SK-N-SH (cell line): ENCODE measurements at regions not wholly inside any gene's neighbourhood (a gene's known extent, or its start where the extent isn't known, plus 50 kb on each side); places are given as distances from the start of the nearest gene placed in this dataset.

Experiments used
- CTCF ChIA-PET: fragments of 300-600, 350-600 bp; formaldehyde crosslinking; extraction: SDS; loops from one replicate; lab custom pipeline; 2021; lab: Yijun Ruan, JAX
- POLR2A ChIA-PET: fragments of 350-600 bp; sonication (Branson Sonifier 250); formaldehyde crosslinking; extraction: SDS; loops from one replicate; lab custom pipeline; 2020; ENCODE audit warnings: antibody characterized with exemption, inconsistent platforms; lab: Yijun Ruan, JAX
- DNase-seq: peaks from one replicate; pipeline ENCODE4 v3.0.0; 2012
- H2AFZ ChIP-seq: fragments of 200-600 bp; sonication (generic); 2 replicates; pipeline ENCODE4 v1.8.1; 2016; ENCODE audit warnings: antibody characterized with exemption, mild to moderate bottlenecking, low read depth
- H3F3A ChIP-seq: fragments of 200-600 bp; sonication (generic); replicated peaks from 2 replicates; pipeline ENCODE3; 2016; ENCODE audit warnings: antibody characterized with exemption, mild to moderate bottlenecking; ENCODE audit not compliant: insufficient read depth
- H3K27ac ChIP-seq, 2 experiments: fragments of 200-500 bp in 1 of 2; fragments of 200-600 bp in 1 of 2; sonication (Bioruptor generic) in 1 of 2; sonication (generic), shearing (Covaris generic) in 1 of 2; 2 replicates each; pipeline versions ENCODE4 v1.5.1 to v1.6.1; 2014 to 2016; ENCODE audit warnings: low read depth in 2 of 2, inconsistent platforms in 1 of 2, low read length in 1 of 2, mild to moderate bottlenecking in 1 of 2, mixed read lengths in 1 of 2
- H3K27me3 ChIP-seq: fragments of 200-600 bp; sonication (generic), shearing (Covaris generic); 2 replicates; pipeline ENCODE4 v1.6.1; 2016; ENCODE audit warnings: mixed run types; ENCODE audit not compliant: insufficient read depth
- H3K36me3 ChIP-seq, 2 experiments: fragments of 200-500 bp in 1 of 2; fragments of 200-600 bp in 1 of 2; sonication (Bioruptor generic) in 1 of 2; sonication (generic) in 1 of 2; replicated peaks in 1 of 2; 2 replicates each; pipeline versions ENCODE3 to v1.5.1; 2014 to 2016; ENCODE audit warnings: low read length in 1 of 2, mild to moderate bottlenecking in 1 of 2; ENCODE audit not compliant: insufficient read depth in 2 of 2, control insufficient read depth in 1 of 2
- H3K4me1 ChIP-seq, 2 experiments: fragments of 200-500 bp in 1 of 2; fragments of 200-600 bp in 1 of 2; sonication (Bioruptor generic) in 1 of 2; sonication (generic), shearing (Covaris generic) in 1 of 2; 2 replicates each; pipeline versions ENCODE4 v1.5.1 to v1.6.1; 2014 to 2016; ENCODE audit warnings: low read depth in 1 of 2, low read length in 1 of 2, mixed run types in 1 of 2; ENCODE audit not compliant: insufficient read depth in 2 of 2, control insufficient read depth in 1 of 2
- H3K4me2 ChIP-seq: fragments of 200-600 bp; sonication (generic), shearing (Covaris generic); 2 replicates; pipeline ENCODE4 v1.6.1; 2017; ENCODE audit warnings: mixed run types
- H3K4me3 ChIP-seq, 2 experiments: fragments of 200-500 bp in 1 of 2; fragments of 200-600 bp in 1 of 2; sonication (Bioruptor generic) in 1 of 2; sonication (generic), shearing (Covaris generic) in 1 of 2; 2 replicates each; pipeline versions ENCODE4 v1.5.1 to v1.8.1; 2014 to 2016; ENCODE audit warnings: low read depth in 2 of 2, inconsistent platforms in 1 of 2, low read length in 1 of 2, mild to moderate bottlenecking in 1 of 2, mixed read lengths in 1 of 2, moderate library complexity in 1 of 2
- H3K79me2 ChIP-seq: fragments of 200-600 bp; sonication (generic); 2 replicates; pipeline ENCODE4 v1.8.1; 2017; ENCODE audit warnings: mild to moderate bottlenecking; ENCODE audit not compliant: insufficient read depth
- H3K9ac ChIP-seq: fragments of 200-600 bp; sonication (generic); 2 replicates; pipeline ENCODE4 v1.6.1; 2017; ENCODE audit warnings: mixed run types
- H3K9me2 ChIP-seq: fragments of 200-600 bp; sonication (generic); 2 replicates; pipeline ENCODE4 v1.6.1; 2017; ENCODE audit warnings: mixed run types
- H3K9me3 ChIP-seq: fragments of 200-600 bp; sonication (generic); 2 replicates; pipeline ENCODE4 v1.6.1; 2017; ENCODE audit warnings: mixed run types, mild to moderate bottlenecking, moderate library complexity
- H4K20me1 ChIP-seq: fragments of 200-600 bp; sonication (generic); 2 replicates; pipeline ENCODE4 v1.6.1; 2017; ENCODE audit warnings: mild to moderate bottlenecking, mixed run types; ENCODE audit not compliant: insufficient read depth
- CHD2 ChIP-seq: fragments of 150-350 bp; IDR thresholded peaks from 2 replicates; pipeline ENCODE4 v1.6.1; 2018; ENCODE audit warnings: low read length; ENCODE audit not compliant: partially characterized antibody
- ELF1 ChIP-seq: IDR thresholded peaks from 2 replicates; pipeline ENCODE4 v1.4.0; 2012
- EZH2phosphoT487 ChIP-seq: fragments of 200-600 bp; sonication (generic); IDR thresholded peaks from 2 replicates; pipeline ENCODE4 v1.6.1; 2017; ENCODE audit warnings: low read depth, mixed run types, mild to moderate bottlenecking, antibody characterized with exemption, moderate library complexity, borderline replicate concordance
- FOSL2 ChIP-seq: IDR thresholded peaks from 2 replicates; pipeline ENCODE4 v1.4.0; 2012; ENCODE audit warnings: low read depth, mild to moderate bottlenecking, moderate library complexity, borderline replicate concordance
- FOXM1 ChIP-seq: IDR thresholded peaks from 2 replicates; pipeline ENCODE4 v1.4.0; 2012; ENCODE audit warnings: low read depth, mild to moderate bottlenecking
- GATA2 ChIP-seq: sonication (generic); formaldehyde crosslinking; IDR thresholded peaks from 2 replicates; pipeline ENCODE4 v1.5.0; 2020; ENCODE audit warnings: mild to moderate bottlenecking, missing genetic modification reagents
- POLR2AphosphoS5 ChIP-seq: IDR thresholded peaks from 2 replicates; pipeline ENCODE4 v1.6.1; 2012; ENCODE audit warnings: low read depth, low read length
- RCOR1 ChIP-seq: fragments of 150-350 bp; IDR thresholded peaks from 2 replicates; pipeline ENCODE4 v1.6.1; 2017; ENCODE audit warnings: antibody characterized with exemption, low read length
- RFX5 ChIP-seq: IDR thresholded peaks from 2 replicates; pipeline ENCODE4 v1.6.1; 2012; ENCODE audit warnings: mild to moderate bottlenecking, improper control_type of control experiment, low read length
- TAF1 ChIP-seq: IDR thresholded peaks from 2 replicates; pipeline ENCODE4 v1.6.1; 2012; ENCODE audit warnings: low read depth, mild to moderate bottlenecking, low read length, moderate library complexity, borderline replicate concordance
- TEAD4 ChIP-seq: IDR thresholded peaks from 2 replicates; pipeline ENCODE4 v1.4.0; 2012; ENCODE audit warnings: mild to moderate bottlenecking, borderline replicate concordance; ENCODE audit not compliant: insufficient read depth
- WGBS: methylation state at CpG from one replicate; pipeline ENCODE4 v1.1.6; 2017; ENCODE audit warnings: low lambda C conversion rate; 5-methylcytosine and 5-hydroxymethylcytosine counted together
- TF ChIP-seq, protein P1 (sequence below): IDR thresholded peaks from 2 replicates; pipeline ENCODE4 v1.4.0; 2012; ENCODE audit warnings: low read depth
- TF ChIP-seq, protein P2 (sequence below): IDR thresholded peaks from 2 replicates; pipeline ENCODE4 v1.6.1; 2012; ENCODE audit warnings: mild to moderate bottlenecking, low read depth, low read length, moderate library complexity
- TF ChIP-seq, protein P3 (sequence below): IDR thresholded peaks from 2 replicates; pipeline ENCODE4; 2012
- TF ChIP-seq, protein P4 (sequence below): fragments of 150-350 bp; IDR thresholded peaks from 2 replicates; pipeline ENCODE4 v1.6.1; 2016; ENCODE audit warnings: mild to moderate bottlenecking, low read depth, low read length
- TF ChIP-seq, protein P5 (sequence below): fragments of 150-350 bp; IDR thresholded peaks from 2 replicates; pipeline ENCODE4 v1.6.1; 2017; ENCODE audit warnings: antibody characterized with exemption, low read length, low read depth, borderline replicate concordance

DNA sequence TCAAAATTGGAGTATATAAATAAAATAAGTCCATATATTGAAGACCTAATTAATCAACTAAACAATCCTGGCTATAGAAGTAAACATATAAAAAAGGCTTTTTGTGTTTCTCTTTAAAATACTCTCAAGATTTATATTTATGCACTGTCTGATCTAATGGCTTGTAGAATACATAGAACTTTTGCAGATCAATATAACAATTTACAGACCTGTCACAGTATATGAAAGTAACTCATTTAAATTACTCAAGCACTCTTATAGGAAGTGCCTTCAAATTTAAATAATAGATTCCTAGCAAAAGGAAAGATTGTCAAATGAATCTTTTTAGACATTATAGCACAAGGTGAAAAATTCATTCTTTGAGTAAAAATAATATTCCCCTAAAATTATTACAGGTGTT is 615.8 kb upstream of the RGS18 start:
- Histone ChIP-seq H3F3A (no peaks in the 10 kb centered on the region), H3K9me3 (no peaks in the 10 kb centered on the region), H3K4me2 (no peak overlapping the region), H3K9me2 (no peaks in the 10 kb centered on the region), H4K20me1 (no peaks in the 10 kb centered on the region), H3K27me3 (no peaks in the 10 kb centered on the region), H3K79me2 (no peaks in the 10 kb centered on the region), H3K9ac (no peak overlapping the region), H3K4me3 (no peak overlapping the region), H3K4me1 (no peaks in the 10 kb centered on the region), H3K36me3 (no peaks in the 10 kb centered on the region), H3K27ac (no peak overlapping the region), H2AFZ (no peak overlapping the region)
- TF ChIP-seq RCOR1 = no peak
- no peak for TF ChIP-seq EZH2phosphoT487
- TF ChIP-seq, protein P1, sequence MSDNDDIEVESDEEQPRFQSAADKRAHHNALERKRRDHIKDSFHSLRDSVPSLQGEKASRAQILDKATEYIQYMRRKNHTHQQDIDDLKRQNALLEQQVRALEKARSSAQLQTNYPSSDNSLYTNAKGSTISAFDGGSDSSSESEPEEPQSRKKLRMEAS = no peak
- TF ChIP-seq FOSL2 = no peak
- TF ChIP-seq, protein P2, sequence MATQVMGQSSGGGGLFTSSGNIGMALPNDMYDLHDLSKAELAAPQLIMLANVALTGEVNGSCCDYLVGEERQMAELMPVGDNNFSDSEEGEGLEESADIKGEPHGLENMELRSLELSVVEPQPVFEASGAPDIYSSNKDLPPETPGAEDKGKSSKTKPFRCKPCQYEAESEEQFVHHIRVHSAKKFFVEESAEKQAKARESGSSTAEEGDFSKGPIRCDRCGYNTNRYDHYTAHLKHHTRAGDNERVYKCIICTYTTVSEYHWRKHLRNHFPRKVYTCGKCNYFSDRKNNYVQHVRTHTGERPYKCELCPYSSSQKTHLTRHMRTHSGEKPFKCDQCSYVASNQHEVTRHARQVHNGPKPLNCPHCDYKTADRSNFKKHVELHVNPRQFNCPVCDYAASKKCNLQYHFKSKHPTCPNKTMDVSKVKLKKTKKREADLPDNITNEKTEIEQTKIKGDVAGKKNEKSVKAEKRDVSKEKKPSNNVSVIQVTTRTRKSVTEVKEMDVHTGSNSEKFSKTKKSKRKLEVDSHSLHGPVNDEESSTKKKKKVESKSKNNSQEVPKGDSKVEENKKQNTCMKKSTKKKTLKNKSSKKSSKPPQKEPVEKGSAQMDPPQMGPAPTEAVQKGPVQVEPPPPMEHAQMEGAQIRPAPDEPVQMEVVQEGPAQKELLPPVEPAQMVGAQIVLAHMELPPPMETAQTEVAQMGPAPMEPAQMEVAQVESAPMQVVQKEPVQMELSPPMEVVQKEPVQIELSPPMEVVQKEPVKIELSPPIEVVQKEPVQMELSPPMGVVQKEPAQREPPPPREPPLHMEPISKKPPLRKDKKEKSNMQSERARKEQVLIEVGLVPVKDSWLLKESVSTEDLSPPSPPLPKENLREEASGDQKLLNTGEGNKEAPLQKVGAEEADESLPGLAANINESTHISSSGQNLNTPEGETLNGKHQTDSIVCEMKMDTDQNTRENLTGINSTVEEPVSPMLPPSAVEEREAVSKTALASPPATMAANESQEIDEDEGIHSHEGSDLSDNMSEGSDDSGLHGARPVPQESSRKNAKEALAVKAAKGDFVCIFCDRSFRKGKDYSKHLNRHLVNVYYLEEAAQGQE = no peak
- TF ChIP-seq, protein P3, sequence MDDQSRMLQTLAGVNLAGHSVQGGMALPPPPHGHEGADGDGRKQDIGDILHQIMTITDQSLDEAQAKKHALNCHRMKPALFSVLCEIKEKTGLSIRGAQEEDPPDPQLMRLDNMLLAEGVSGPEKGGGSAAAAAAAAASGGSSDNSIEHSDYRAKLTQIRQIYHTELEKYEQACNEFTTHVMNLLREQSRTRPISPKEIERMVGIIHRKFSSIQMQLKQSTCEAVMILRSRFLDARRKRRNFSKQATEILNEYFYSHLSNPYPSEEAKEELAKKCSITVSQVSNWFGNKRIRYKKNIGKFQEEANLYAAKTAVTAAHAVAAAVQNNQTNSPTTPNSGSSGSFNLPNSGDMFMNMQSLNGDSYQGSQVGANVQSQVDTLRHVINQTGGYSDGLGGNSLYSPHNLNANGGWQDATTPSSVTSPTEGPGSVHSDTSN = no peak
- no peak for TF ChIP-seq FOXM1
- TF ChIP-seq TEAD4 = no peak
- no peak for TF ChIP-seq TAF1
- TF ChIP-seq ELF1 = no peak
- TF ChIP-seq CHD2 = no peak
- no peak for TF ChIP-seq RFX5
- CTCF ChIA-PET = no interaction called here
- no peak for DNase-seq
- POLR2A ChIA-PET = no interaction called here

DNA sequence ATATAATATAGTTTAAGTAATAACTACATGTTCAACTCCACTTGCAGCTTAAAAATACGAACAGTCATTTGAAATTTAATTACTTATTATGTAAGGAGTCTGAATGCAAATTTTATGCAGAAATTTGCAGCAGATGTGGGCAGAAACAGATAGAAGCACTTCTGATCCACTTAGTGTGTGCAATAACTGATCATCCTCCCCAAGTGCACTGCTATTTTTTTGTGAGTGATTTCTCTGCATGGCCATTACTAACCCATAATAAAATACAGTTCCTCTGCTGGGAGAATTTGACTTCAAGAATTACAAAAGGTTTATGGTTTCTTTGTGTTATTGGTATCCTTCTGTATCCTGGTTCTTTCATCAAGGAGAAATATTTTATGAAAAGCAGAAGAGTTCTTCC is 611.5 kb upstream of the RGS18 start:
- Histone ChIP-seq H3K9me3 (no peaks in the 10 kb centered on the region), H3K27me3 (no peaks in the 10 kb centered on the region), H3K36me3 (no peaks in the 10 kb centered on the region), H3K4me1 (no peaks in the 10 kb centered on the region), H2AFZ (no peak overlapping the region), H3F3A (no peaks in the 10 kb centered on the region), H3K27ac (no peak overlapping the region), H4K20me1 (no peaks in the 10 kb centered on the region), H3K4me3 (no peak overlapping the region), H3K9ac (no peak overlapping the region), H3K9me2 (0 out of 2 replicates have a peak, but pooled peaks cover 2% of the 10 kb centered on the region), H3K79me2 (no peaks in the 10 kb centered on the region), H3K4me2 (no peak overlapping the region)
- DNase-seq = no peak
- ChIA-PET POLR2A (no interaction called here), CTCF (no interaction called here)
- 2% methylated on average over 1 of the region's 1 CpG for WGBS
- TF ChIP-seq, protein P4, sequence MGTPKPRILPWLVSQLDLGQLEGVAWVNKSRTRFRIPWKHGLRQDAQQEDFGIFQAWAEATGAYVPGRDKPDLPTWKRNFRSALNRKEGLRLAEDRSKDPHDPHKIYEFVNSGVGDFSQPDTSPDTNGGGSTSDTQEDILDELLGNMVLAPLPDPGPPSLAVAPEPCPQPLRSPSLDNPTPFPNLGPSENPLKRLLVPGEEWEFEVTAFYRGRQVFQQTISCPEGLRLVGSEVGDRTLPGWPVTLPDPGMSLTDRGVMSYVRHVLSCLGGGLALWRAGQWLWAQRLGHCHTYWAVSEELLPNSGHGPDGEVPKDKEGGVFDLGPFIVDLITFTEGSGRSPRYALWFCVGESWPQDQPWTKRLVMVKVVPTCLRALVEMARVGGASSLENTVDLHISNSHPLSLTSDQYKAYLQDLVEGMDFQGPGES = no peak
- TF ChIP-seq, protein P5, sequence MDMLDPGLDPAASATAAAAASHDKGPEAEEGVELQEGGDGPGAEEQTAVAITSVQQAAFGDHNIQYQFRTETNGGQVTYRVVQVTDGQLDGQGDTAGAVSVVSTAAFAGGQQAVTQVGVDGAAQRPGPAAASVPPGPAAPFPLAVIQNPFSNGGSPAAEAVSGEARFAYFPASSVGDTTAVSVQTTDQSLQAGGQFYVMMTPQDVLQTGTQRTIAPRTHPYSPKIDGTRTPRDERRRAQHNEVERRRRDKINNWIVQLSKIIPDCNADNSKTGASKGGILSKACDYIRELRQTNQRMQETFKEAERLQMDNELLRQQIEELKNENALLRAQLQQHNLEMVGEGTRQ = no peak
- TF ChIP-seq POLR2AphosphoS5 (no peak), GATA2 (no peak), FOXM1 (no peak)
